ENCODE measurements at regions not wholly inside any gene's neighbourhood (a gene's known extent, or its start where the extent isn't known, plus 50 kb on each side); places are given as distances from the start of the nearest gene placed in this dataset.

GRCh38 chr7:25852211-25852938, 299.6 kb upstream of the NFE2L3 start:
- Histone ChIP-seq H3K36me3 (ENCODE audit: control insufficient read depth in 2 of 2, insufficient read depth in 2 of 2, low read length in 2 of 2) (no peaks in the 10 kb centered on the region), H3K4me1 (ENCODE audit: control insufficient read depth, insufficient read depth, low read length) (peaks cover 52% of the 10 kb centered on the region), H3K9ac (ENCODE audit: low read length in 2 of 2) (peak overlapping the region; percentile 39 to 47), H3K27me3 (ENCODE audit: control insufficient read depth in 1 of 2, insufficient read depth in 2 of 2, low read length in 2 of 2) (peaks cover 4 to 12% of the 10 kb centered on the region in 2 donors), H3K9me3 (ENCODE audit: control insufficient read depth in 2 of 2, low read length in 2 of 2) (no peaks in the 10 kb centered on the region), H3K4me3 (ENCODE audit: low read length in 2 of 2) (peak overlapping the region; percentile 38 to 55), H3K27ac (ENCODE audit: low read length) (peak overlapping the region; percentile 77)

GRCh38 chr7:25852939-25853271, 299.1 kb upstream of the NFE2L3 start:
- no peaks in the 10 kb centered on the region for H3K9me3 ChIP-seq (ENCODE audit: control insufficient read depth in 2 of 2, low read length in 2 of 2)
- peaks cover 9 to 17% of the 10 kb centered on the region in 2 donors for H3K27me3 ChIP-seq (ENCODE audit: control insufficient read depth in 1 of 2, insufficient read depth in 2 of 2, low read length in 2 of 2)
- no peak overlapping the region for H3K9ac ChIP-seq (ENCODE audit: low read length in 2 of 2)
- H3K4me3 ChIP-seq (ENCODE audit: low read length in 2 of 2) = no peak overlapping the region
- H3K4me1 ChIP-seq (ENCODE audit: control insufficient read depth, insufficient read depth, low read length) = peaks cover 48% of the 10 kb centered on the region
- no peaks in the 10 kb centered on the region for H3K36me3 ChIP-seq (ENCODE audit: control insufficient read depth in 2 of 2, insufficient read depth in 2 of 2, low read length in 2 of 2)
- peak overlapping the region; percentile 77 for H3K27ac ChIP-seq (ENCODE audit: low read length)

GRCh38 chr7:25853314-25853713, 298.7 kb upstream of the NFE2L3 start:
- Histone ChIP-seq H3K9me3 (ENCODE audit: control insufficient read depth in 2 of 2, low read length in 2 of 2) (no peaks in the 10 kb centered on the region), H3K4me1 (ENCODE audit: control insufficient read depth, insufficient read depth, low read length) (peaks cover 44% of the 10 kb centered on the region), H3K9ac (ENCODE audit: low read length in 2 of 2) (no peak overlapping the region), H3K27me3 (ENCODE audit: control insufficient read depth in 1 of 2, insufficient read depth in 2 of 2, low read length in 2 of 2) (peaks cover 13 to 21% of the 10 kb centered on the region in 2 donors), H3K27ac (ENCODE audit: low read length) (peak overlapping the region; percentile 77), H3K36me3 (ENCODE audit: control insufficient read depth in 2 of 2, insufficient read depth in 2 of 2, low read length in 2 of 2) (no peaks in the 10 kb centered on the region), H3K4me3 (ENCODE audit: low read length in 2 of 2) (no peak overlapping the region)

- Histone ChIP-seq H3K4me3 (ENCODE audit: low read length in 2 of 2) (peak overlapping the region in 1 of 2 donors; percentile 22), H3K9ac (ENCODE audit: low read length in 2 of 2) (peak overlapping the region in 1 of 2 donors; percentile 42), H3K27me3 (ENCODE audit: control insufficient read depth in 1 of 2, insufficient read depth in 2 of 2, low read length in 2 of 2) (peaks cover 20 to 28% of the 10 kb centered on the region in 2 donors), H3K9me3 (ENCODE audit: control insufficient read depth in 2 of 2, low read length in 2 of 2) (no peaks in the 10 kb centered on the region), H3K27ac (ENCODE audit: low read length) (peak overlapping the region; percentile 77), H3K4me1 (ENCODE audit: control insufficient read depth, insufficient read depth, low read length) (peaks cover 44% of the 10 kb centered on the region), H3K36me3 (ENCODE audit: control insufficient read depth in 2 of 2, insufficient read depth in 2 of 2, low read length in 2 of 2) (no peaks in the 10 kb centered on the region)
These were observed 297.9 kb upstream of the NFE2L3 start for GRCh38 chr7:25854059-25854458.

GRCh38 chr7:25854608-25855497, 297.1 kb upstream of the NFE2L3 start:
- Histone ChIP-seq H3K27me3 (ENCODE audit: control insufficient read depth in 1 of 2, insufficient read depth in 2 of 2, low read length in 2 of 2) (peaks cover 28 to 36% of the 10 kb centered on the region in 2 donors), H3K9ac (ENCODE audit: low read length in 2 of 2) (peak overlapping the region in 1 of 2 donors; percentile 36), H3K4me3 (ENCODE audit: low read length in 2 of 2) (peak overlapping the region in 1 of 2 donors; percentile 22), H3K4me1 (ENCODE audit: control insufficient read depth, insufficient read depth, low read length) (peaks cover 36% of the 10 kb centered on the region), H3K27ac (ENCODE audit: low read length) (peak overlapping the region; percentile 77), H3K36me3 (ENCODE audit: control insufficient read depth in 2 of 2, insufficient read depth in 2 of 2, low read length in 2 of 2) (no peaks in the 10 kb centered on the region), H3K9me3 (ENCODE audit: control insufficient read depth in 2 of 2, low read length in 2 of 2) (no peaks in the 10 kb centered on the region)

DNA sequence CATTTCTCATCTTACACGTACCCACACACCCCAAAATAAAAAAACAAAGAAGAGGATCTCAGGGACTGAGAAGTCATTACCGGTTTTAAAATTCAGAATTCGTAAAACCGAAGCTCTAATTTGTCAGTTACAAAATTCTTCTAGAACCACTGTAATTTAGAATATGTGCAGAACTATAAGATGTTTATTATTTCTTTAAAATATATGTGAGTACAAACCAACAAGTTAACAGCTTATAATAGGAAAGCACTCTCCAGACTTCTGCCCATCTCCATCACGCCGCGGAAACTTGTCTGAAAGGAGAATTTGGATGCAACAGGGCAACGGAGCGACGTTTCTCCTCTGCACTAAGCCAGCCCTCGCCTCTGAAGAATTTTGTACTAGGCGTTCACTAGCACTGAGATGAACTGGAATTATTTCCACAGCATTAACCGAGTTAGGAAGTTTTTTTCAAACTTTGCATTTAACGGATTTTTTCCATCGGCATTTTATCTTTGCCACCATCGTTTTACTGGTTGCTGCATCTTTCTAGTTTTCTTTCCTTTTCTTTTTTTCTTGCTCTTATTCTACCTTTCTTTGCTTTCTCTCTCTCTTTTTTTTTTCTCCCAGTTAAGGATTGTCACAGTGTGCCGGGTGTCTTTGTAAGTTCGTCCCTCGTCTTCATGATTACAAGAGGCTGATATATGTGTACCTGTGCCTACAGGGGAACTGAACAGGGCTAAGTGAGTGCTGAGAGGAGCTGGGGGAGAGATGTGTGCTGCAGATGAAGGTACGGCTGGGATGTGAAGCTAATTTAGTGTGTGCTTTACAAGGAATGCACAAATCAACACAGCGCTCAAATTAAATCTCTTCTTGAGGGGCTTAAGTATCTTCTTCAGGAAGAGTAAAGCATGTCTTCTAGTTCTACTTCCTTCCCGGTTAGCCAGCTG, 295.9 kb upstream of the NFE2L3 start:
- Histone ChIP-seq H3K9ac (ENCODE audit: low read length in 2 of 2) (peak overlapping the region; percentile 70 to 71), H3K9me3 (ENCODE audit: control insufficient read depth in 2 of 2, low read length in 2 of 2) (peaks cover 2 to 5% of the 10 kb centered on the region in 2 donors), H3K27ac (ENCODE audit: low read length) (peak overlapping the region; percentile 85), H3K36me3 (ENCODE audit: control insufficient read depth in 2 of 2, insufficient read depth in 2 of 2, low read length in 2 of 2) (no peaks in the 10 kb centered on the region), H3K4me3 (ENCODE audit: low read length in 2 of 2) (peak overlapping the region; percentile 62 to 75), H3K4me1 (ENCODE audit: control insufficient read depth, insufficient read depth, low read length) (peaks cover 32% of the 10 kb centered on the region), H3K27me3 (ENCODE audit: control insufficient read depth in 1 of 2, insufficient read depth in 2 of 2, low read length in 2 of 2) (peaks cover 39 to 49% of the 10 kb centered on the region in 2 donors)

GRCh38 chr7:25857376-25858067, 294.5 kb upstream of the NFE2L3 start:
- Histone ChIP-seq H3K27ac (ENCODE audit: low read length) (no peak overlapping the region), H3K9me3 (ENCODE audit: control insufficient read depth in 2 of 2, low read length in 2 of 2) (peaks cover 5 to 9% of the 10 kb centered on the region in 2 donors), H3K27me3 (ENCODE audit: control insufficient read depth in 1 of 2, insufficient read depth in 2 of 2, low read length in 2 of 2) (peaks cover 53 to 63% of the 10 kb centered on the region in 2 donors), H3K36me3 (ENCODE audit: control insufficient read depth in 2 of 2, insufficient read depth in 2 of 2, low read length in 2 of 2) (no peaks in the 10 kb centered on the region), H3K4me1 (ENCODE audit: control insufficient read depth, insufficient read depth, low read length) (peaks cover 18% of the 10 kb centered on the region), H3K9ac (ENCODE audit: low read length in 2 of 2) (no peak overlapping the region), H3K4me3 (ENCODE audit: low read length in 2 of 2) (peak overlapping the region; percentile 62 to 75)

- Histone ChIP-seq H3K36me3 (ENCODE audit: control insufficient read depth in 2 of 2, insufficient read depth in 2 of 2, low read length in 2 of 2) (no peaks in the 10 kb centered on the region), H3K9me3 (ENCODE audit: control insufficient read depth in 2 of 2, low read length in 2 of 2) (peaks cover 5 to 9% of the 10 kb centered on the region in 2 donors), H3K4me3 (ENCODE audit: low read length in 2 of 2) (no peak overlapping the region), H3K27ac (ENCODE audit: low read length) (no peak overlapping the region), H3K9ac (ENCODE audit: low read length in 2 of 2) (no peak overlapping the region), H3K4me1 (ENCODE audit: control insufficient read depth, insufficient read depth, low read length) (peaks cover 14% of the 10 kb centered on the region), H3K27me3 (ENCODE audit: control insufficient read depth in 1 of 2, insufficient read depth in 2 of 2, low read length in 2 of 2) (peaks cover 59 to 65% of the 10 kb centered on the region in 2 donors)
These were observed 293.8 kb upstream of the NFE2L3 start for GRCh38 chr7:25858200-25858524.

- peaks cover 5 to 9% of the 10 kb centered on the region in 2 donors for H3K9me3 ChIP-seq (ENCODE audit: control insufficient read depth in 2 of 2, low read length in 2 of 2)
- no peak overlapping the region for H3K9ac ChIP-seq (ENCODE audit: low read length in 2 of 2)
- H3K27ac ChIP-seq (ENCODE audit: low read length) = no peak overlapping the region
- H3K4me3 ChIP-seq (ENCODE audit: low read length in 2 of 2) = no peak overlapping the region
- peaks cover 59 to 71% of the 10 kb centered on the region in 2 donors for H3K27me3 ChIP-seq (ENCODE audit: control insufficient read depth in 1 of 2, insufficient read depth in 2 of 2, low read length in 2 of 2)
- no peaks in the 10 kb centered on the region for H3K36me3 ChIP-seq (ENCODE audit: control insufficient read depth in 2 of 2, insufficient read depth in 2 of 2, low read length in 2 of 2)
- H3K4me1 ChIP-seq (ENCODE audit: control insufficient read depth, insufficient read depth, low read length) = peaks cover 13% of the 10 kb centered on the region
These were observed 293.2 kb upstream of the NFE2L3 start for GRCh38 chr7:25858525-25859411.

Measured in stomach smooth muscle (tissue), 2 donors.